ENCODE measurements at regions not wholly inside any gene's neighbourhood (a gene's known extent, or its start where the extent isn't known, plus 50 kb on each side); places are given as distances from the start of the nearest gene placed in this dataset.

DNA sequence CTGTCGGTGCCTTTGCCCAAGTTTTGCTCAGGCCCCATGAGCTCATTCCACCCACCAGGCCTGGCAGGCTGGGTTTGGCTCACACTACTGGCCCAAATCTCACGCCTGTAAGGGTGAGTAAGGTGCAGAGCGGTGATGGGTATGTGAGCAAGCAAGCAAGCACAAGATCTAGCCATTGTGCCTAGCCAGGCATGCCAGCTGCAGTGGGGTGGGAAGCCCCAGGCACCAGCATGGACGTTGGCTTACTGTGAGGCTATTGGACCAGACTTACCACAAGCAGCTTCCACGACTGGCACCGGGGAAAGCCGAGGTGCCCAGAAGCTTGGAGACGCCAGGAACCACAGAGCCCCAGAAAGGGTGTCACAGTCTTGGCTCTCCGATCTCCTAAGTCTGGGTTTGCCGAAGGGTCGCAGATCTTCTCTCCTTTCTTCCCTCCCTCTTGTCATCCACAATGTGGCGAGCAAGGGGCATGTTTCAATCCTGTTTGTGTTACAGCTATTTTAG is 2659.4 kb upstream of the PCDH20 start:
- no peaks in the 10 kb centered on the region for H3K9me3 ChIP-seq
- DNase-seq (ENCODE audit: low spot score): no peak
- H3K27me3 ChIP-seq (replicated peaks; ENCODE audit: insufficient read depth): no peaks in the 10 kb centered on the region
- WGBS: 90% methylated on average over 12 of the region's 12 CpGs
- H3K27ac ChIP-seq: no peak overlapping the region
- TF ChIP-seq, protein P1, sequence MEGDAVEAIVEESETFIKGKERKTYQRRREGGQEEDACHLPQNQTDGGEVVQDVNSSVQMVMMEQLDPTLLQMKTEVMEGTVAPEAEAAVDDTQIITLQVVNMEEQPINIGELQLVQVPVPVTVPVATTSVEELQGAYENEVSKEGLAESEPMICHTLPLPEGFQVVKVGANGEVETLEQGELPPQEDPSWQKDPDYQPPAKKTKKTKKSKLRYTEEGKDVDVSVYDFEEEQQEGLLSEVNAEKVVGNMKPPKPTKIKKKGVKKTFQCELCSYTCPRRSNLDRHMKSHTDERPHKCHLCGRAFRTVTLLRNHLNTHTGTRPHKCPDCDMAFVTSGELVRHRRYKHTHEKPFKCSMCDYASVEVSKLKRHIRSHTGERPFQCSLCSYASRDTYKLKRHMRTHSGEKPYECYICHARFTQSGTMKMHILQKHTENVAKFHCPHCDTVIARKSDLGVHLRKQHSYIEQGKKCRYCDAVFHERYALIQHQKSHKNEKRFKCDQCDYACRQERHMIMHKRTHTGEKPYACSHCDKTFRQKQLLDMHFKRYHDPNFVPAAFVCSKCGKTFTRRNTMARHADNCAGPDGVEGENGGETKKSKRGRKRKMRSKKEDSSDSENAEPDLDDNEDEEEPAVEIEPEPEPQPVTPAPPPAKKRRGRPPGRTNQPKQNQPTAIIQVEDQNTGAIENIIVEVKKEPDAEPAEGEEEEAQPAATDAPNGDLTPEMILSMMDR (IDR thresholded peaks at IDR 0.05): no peak
- TF ChIP-seq POLR2A (IDR thresholded peaks at IDR 0.05) (no peak), POLR2AphosphoS5 (IDR thresholded peaks at IDR 0.05) (no peak)
- intact Hi-C loops (cut with DNase I): no loop called here
- H3K4me3 ChIP-seq: no peak overlapping the region
- H3K36me3 ChIP-seq: no peaks in the 10 kb centered on the region
- no peaks in the 10 kb centered on the region for H3K4me1 ChIP-seq (replicated peaks)

DNA sequence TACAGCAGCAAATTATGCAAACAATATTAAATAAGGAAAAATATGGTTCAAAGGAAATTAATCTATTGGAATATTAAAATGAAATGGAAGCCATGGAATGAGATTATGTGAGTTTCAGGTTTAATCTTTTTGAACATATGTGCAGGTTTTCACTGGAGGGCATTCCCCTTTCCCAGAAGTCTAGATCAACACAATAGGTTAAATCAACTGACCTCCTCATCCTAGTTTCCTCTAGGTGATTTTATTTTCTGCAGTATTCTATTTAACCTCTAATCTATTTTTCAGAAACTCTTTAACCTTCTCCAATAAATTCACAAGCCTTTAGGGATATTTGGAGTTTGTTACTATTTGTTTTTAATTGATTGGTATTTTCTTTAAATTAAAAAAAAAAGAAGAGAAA is 2657.6 kb upstream of the PCDH20 start:
- no peak for TF ChIP-seq POLR2AphosphoS5 (IDR thresholded peaks at IDR 0.05)
- no peak for TF ChIP-seq POLR2A (IDR thresholded peaks at IDR 0.05)
- TF ChIP-seq, protein P1 (IDR thresholded peaks at IDR 0.05): no peak
- DNase-seq (ENCODE audit: low spot score): no peak
- Histone ChIP-seq H3K27me3 (replicated peaks; ENCODE audit: insufficient read depth) (no peaks in the 10 kb centered on the region), H3K9me3 (no peaks in the 10 kb centered on the region), H3K36me3 (no peaks in the 10 kb centered on the region), H3K4me1 (replicated peaks) (no peaks in the 10 kb centered on the region), H3K27ac (no peak overlapping the region), H3K4me3 (no peak overlapping the region)
- intact Hi-C loops (cut with DNase I): no loop called here

DNA sequence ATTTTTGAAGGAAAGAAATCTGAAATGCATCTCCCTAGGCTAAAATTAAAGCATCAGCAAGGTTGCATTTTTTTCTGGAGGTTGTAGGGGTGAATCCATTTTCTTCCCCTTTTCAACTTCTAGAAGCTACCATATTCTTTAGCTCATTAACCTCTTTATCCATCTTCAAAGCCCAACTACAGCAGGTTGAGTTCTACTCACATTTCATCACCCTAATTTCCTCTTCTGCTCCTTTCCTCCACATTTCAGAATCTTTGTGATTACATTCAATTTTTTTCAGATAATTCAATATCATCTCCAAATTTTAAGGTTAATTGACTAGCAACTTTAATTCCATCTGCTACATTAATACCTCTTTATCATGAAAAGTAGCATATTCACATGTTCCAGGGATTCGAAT is 2655.7 kb upstream of the PCDH20 start:
- TF ChIP-seq POLR2A (IDR thresholded peaks at IDR 0.05) (no peak), POLR2AphosphoS5 (IDR thresholded peaks at IDR 0.05) (no peak)
- TF ChIP-seq, protein P1 (IDR thresholded peaks at IDR 0.05): no peak
- DNase-seq (ENCODE audit: low spot score): no peak
- Histone ChIP-seq H3K4me1 (replicated peaks) (no peaks in the 10 kb centered on the region), H3K36me3 (no peaks in the 10 kb centered on the region), H3K4me3 (no peak overlapping the region), H3K27ac (no peak overlapping the region), H3K27me3 (replicated peaks; ENCODE audit: insufficient read depth) (no peaks in the 10 kb centered on the region), H3K9me3 (no peaks in the 10 kb centered on the region)
- intact Hi-C loops (cut with DNase I): no loop called here
- 95% methylated on average over 1 of the region's 1 CpG for WGBS

DNA sequence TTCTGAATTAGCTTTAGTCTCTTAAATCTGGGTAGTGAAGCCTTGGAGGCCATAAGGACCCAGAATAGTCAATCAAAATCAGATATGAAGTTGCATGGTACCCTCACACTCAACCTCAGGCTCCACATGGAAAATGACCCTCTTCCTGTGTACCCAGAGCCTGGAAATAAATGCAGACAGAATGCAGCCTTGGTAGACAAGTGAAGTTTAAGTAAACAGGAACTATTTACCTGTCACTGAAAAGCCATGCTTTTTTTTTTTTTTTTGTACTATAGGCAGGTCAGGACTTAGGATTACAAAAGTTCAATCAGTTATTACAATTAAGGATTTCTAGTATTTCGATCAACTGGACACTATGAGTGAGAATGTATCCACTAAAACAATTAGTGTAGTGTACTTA is 2654.2 kb upstream of the PCDH20 start:
- no peak overlapping the region for H3K4me3 ChIP-seq
- H3K9me3 ChIP-seq: no peaks in the 10 kb centered on the region
- H3K4me1 ChIP-seq (replicated peaks): no peaks in the 10 kb centered on the region
- DNase-seq (ENCODE audit: low spot score): no peak
- no peak overlapping the region for H3K27ac ChIP-seq
- no peaks in the 10 kb centered on the region for H3K27me3 ChIP-seq (replicated peaks; ENCODE audit: insufficient read depth)
- 79% methylated on average over 1 of the region's 1 CpG for WGBS
- no peak for TF ChIP-seq POLR2A (IDR thresholded peaks at IDR 0.05)
- intact Hi-C loops (cut with DNase I): no loop called here
- H3K36me3 ChIP-seq: no peaks in the 10 kb centered on the region

GRCh38 chr13:64066711-64067110 is 2651.1 kb upstream of the PCDH20 start:
- intact Hi-C loops (cut with DNase I): no loop called here
- H3K9me3 ChIP-seq: no peaks in the 10 kb centered on the region
- no peak for DNase-seq (ENCODE audit: low spot score)
- H3K27me3 ChIP-seq (replicated peaks; ENCODE audit: insufficient read depth): no peaks in the 10 kb centered on the region
- H3K4me1 ChIP-seq (replicated peaks): no peaks in the 10 kb centered on the region
- 80% methylated on average over 2 of the region's 2 CpGs for WGBS
- TF ChIP-seq, protein P1 (IDR thresholded peaks at IDR 0.05): no peak
- TF ChIP-seq POLR2A (IDR thresholded peaks at IDR 0.05): no peak
- no peak for TF ChIP-seq POLR2AphosphoS5 (IDR thresholded peaks at IDR 0.05)
- no peak overlapping the region for H3K27ac ChIP-seq
- no peak overlapping the region for H3K4me3 ChIP-seq
- no peaks in the 10 kb centered on the region for H3K36me3 ChIP-seq

All from prostate gland (tissue), 2 donors.